Panc1 (cell line): ENCODE measurements at regions not wholly inside any gene's neighbourhood (a gene's known extent, or its start where the extent isn't known, plus 50 kb on each side); places are given as distances from the start of the nearest gene placed in this dataset.

Experiments
- ATAC-seq: fragments of 200-7000 bp; cut with Tn5 transposase; 2 replicates; pipeline ENCODE4 v1.9.1; 2020; ENCODE audit warnings: mild to moderate bottlenecking, moderate library complexity
- BruUV-seq: library from RNA; stranded (reverse); fragments of 400-500 nt; replicated peaks from 2 replicates; lab custom pipeline; 2021; lab: Mats Ljungman, UMichigan
- CTCF ChIA-PET: fragments of 300-600 bp; sonication (Branson Sonifier 250); formaldehyde crosslinking; loops from one replicate; lab custom pipeline; 2022; ENCODE audit warnings: antibody characterized with exemption; lab: Charles Lee
- POLR2A ChIA-PET: fragments of 300-600 bp; sonication (Branson Sonifier 250); formaldehyde crosslinking; loops from one replicate; lab custom pipeline; 2022; ENCODE audit warnings: antibody characterized with exemption; lab: Charles Lee
- DNase-seq: peaks from one replicate; pipeline ENCODE4 v3.0.0-alpha.2; 2010; ENCODE audit warnings: low read depth, low spot score
- H3K27ac ChIP-seq: 2 replicates; pipeline ENCODE4 v1.5.1; 2011; ENCODE audit warnings: mild to moderate bottlenecking, low read length, inconsistent platforms
- H3K27me3 ChIP-seq: fragments of 200-500 bp; sonication (Bioruptor generic); 2 replicates; pipeline ENCODE4 v1.6.0; 2014; ENCODE audit warnings: low read length, inconsistent platforms; ENCODE audit not compliant: control insufficient read depth, insufficient read depth
- H3K36me3 ChIP-seq: fragments of 200-500 bp; sonication (Bioruptor generic); 2 replicates; pipeline ENCODE4 v1.5.1; 2014; ENCODE audit warnings: inconsistent platforms, mild to moderate bottlenecking, low read length, moderate library complexity; ENCODE audit not compliant: control insufficient read depth, insufficient read depth
- H3K4me1 ChIP-seq: 2 replicates; pipeline ENCODE4 v1.5.1; 2011; ENCODE audit warnings: inconsistent platforms, mild to moderate bottlenecking, low read length, moderate library complexity; ENCODE audit not compliant: control insufficient read depth, insufficient read depth
- H3K4me3 ChIP-seq, 2 experiments: 2 replicates each; pipeline ENCODE4 v1.5.1; 2011 to 2012; ENCODE audit warnings: low read depth in 2 of 2, low read length in 2 of 2, mild to moderate bottlenecking in 2 of 2, inconsistent platforms in 1 of 2, moderate library complexity in 1 of 2
- H3K9me3 ChIP-seq: fragments of 200-500 bp; sonication (Bioruptor generic); 2 replicates; pipeline ENCODE4 v1.5.1; 2014; ENCODE audit warnings: low read depth, mild to moderate bottlenecking, inconsistent platforms, low read length, moderate library complexity; ENCODE audit not compliant: control insufficient read depth, insufficient read depth
- POLR2AphosphoS5 ChIP-seq: IDR thresholded peaks from 2 replicates; pipeline ENCODE4 v1.6.1; 2012; ENCODE audit warnings: mild to moderate bottlenecking, low read depth, low read length, moderate library complexity
- SIN3A ChIP-seq: IDR thresholded peaks from 2 replicates; pipeline ENCODE4 v1.6.1; 2012; ENCODE audit warnings: low read depth, mild to moderate bottlenecking, low read length, moderate library complexity, borderline replicate concordance; ENCODE audit not compliant: insufficient read depth
- TCF7L2 ChIP-seq: IDR thresholded peaks from 2 replicates; pipeline ENCODE4 v1.6.1; 2011; ENCODE audit warnings: mild to moderate bottlenecking, low read depth, low read length, inconsistent platforms
- in situ Hi-C: cut with HindIII; loops from 2 replicates; pipeline ENCODE4 v1.10.0; 2016; ENCODE audit warnings: low sequenced_read_pairs, low pct_unique_long_range_greater_than_20kb
- intact Hi-C: fragments of 100-400 bp; cut with micrococcal nuclease; formaldehyde crosslinking; loops from one replicate; pipeline ENCODE4 v1.10.0; 2022; ENCODE audit not compliant: unreplicated experiment
- TF ChIP-seq, protein P1 (sequence below): fragments of 450-650 bp; IDR thresholded peaks from 2 replicates; pipeline ENCODE4 v1.5.1; 2017; ENCODE audit warnings: mild to moderate bottlenecking
- TF ChIP-seq, protein P2 (sequence below), 2 experiments: IDR thresholded peaks; 2 replicates each; pipeline ENCODE4 v1.6.1; 2011 to 2012; ENCODE audit warnings: low read depth in 2 of 2, control low read depth in 1 of 2, low read length in 1 of 2, mild to moderate bottlenecking in 1 of 2, moderate library complexity in 1 of 2; ENCODE audit not compliant: insufficient read depth in 1 of 2

DNA sequence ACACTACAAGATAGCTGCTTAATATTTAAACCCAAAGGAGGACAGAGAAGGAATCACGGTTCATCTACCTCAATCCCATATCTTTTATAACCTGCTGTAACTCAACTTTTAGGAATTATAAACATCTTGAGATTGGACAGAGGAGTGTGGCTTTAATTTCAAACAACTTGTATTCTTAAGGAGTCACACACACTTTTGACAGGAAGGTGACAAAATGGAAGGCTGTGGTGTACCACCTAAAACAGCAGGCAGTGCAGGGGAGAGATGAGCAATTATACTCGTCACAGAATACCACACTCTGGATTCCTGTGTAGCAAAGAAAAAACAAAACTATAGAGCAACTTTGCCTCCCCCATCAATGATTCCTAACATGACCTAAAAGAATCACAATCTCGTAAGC is 194.8 kb downstream of the ZEB2 start:
- DNase-seq, result no peak
- CTCF ChIA-PET, result no interaction called here
- Histone ChIP-seq H3K9me3 (no peaks in the 10 kb centered on the region), H3K4me3 (no peak overlapping the region), H3K27me3 (no peaks in the 10 kb centered on the region), H3K36me3 (no peaks in the 10 kb centered on the region), H3K4me1 (peaks cover 6% of the 10 kb centered on the region), H3K27ac (no peak overlapping the region)
- no TSS peak for BruUV-seq
- in situ Hi-C loops, result no loop called here
- TF ChIP-seq, protein P1, sequence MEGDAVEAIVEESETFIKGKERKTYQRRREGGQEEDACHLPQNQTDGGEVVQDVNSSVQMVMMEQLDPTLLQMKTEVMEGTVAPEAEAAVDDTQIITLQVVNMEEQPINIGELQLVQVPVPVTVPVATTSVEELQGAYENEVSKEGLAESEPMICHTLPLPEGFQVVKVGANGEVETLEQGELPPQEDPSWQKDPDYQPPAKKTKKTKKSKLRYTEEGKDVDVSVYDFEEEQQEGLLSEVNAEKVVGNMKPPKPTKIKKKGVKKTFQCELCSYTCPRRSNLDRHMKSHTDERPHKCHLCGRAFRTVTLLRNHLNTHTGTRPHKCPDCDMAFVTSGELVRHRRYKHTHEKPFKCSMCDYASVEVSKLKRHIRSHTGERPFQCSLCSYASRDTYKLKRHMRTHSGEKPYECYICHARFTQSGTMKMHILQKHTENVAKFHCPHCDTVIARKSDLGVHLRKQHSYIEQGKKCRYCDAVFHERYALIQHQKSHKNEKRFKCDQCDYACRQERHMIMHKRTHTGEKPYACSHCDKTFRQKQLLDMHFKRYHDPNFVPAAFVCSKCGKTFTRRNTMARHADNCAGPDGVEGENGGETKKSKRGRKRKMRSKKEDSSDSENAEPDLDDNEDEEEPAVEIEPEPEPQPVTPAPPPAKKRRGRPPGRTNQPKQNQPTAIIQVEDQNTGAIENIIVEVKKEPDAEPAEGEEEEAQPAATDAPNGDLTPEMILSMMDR, result no peak
- no peak for TF ChIP-seq POLR2AphosphoS5
- TF ChIP-seq SIN3A, result no peak
- no peak for TF ChIP-seq TCF7L2
- TF ChIP-seq, protein P2, sequence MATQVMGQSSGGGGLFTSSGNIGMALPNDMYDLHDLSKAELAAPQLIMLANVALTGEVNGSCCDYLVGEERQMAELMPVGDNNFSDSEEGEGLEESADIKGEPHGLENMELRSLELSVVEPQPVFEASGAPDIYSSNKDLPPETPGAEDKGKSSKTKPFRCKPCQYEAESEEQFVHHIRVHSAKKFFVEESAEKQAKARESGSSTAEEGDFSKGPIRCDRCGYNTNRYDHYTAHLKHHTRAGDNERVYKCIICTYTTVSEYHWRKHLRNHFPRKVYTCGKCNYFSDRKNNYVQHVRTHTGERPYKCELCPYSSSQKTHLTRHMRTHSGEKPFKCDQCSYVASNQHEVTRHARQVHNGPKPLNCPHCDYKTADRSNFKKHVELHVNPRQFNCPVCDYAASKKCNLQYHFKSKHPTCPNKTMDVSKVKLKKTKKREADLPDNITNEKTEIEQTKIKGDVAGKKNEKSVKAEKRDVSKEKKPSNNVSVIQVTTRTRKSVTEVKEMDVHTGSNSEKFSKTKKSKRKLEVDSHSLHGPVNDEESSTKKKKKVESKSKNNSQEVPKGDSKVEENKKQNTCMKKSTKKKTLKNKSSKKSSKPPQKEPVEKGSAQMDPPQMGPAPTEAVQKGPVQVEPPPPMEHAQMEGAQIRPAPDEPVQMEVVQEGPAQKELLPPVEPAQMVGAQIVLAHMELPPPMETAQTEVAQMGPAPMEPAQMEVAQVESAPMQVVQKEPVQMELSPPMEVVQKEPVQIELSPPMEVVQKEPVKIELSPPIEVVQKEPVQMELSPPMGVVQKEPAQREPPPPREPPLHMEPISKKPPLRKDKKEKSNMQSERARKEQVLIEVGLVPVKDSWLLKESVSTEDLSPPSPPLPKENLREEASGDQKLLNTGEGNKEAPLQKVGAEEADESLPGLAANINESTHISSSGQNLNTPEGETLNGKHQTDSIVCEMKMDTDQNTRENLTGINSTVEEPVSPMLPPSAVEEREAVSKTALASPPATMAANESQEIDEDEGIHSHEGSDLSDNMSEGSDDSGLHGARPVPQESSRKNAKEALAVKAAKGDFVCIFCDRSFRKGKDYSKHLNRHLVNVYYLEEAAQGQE (IDR thresholded peaks at IDR 0.05; ENCODE audit: insufficient read depth in 1 of 2, low read depth in 2 of 2, low read length in 1 of 2), result no peak
- ATAC-seq, result no peak
- intact Hi-C loops, result no loop called here
- POLR2A ChIA-PET, result no interaction called here

DNA sequence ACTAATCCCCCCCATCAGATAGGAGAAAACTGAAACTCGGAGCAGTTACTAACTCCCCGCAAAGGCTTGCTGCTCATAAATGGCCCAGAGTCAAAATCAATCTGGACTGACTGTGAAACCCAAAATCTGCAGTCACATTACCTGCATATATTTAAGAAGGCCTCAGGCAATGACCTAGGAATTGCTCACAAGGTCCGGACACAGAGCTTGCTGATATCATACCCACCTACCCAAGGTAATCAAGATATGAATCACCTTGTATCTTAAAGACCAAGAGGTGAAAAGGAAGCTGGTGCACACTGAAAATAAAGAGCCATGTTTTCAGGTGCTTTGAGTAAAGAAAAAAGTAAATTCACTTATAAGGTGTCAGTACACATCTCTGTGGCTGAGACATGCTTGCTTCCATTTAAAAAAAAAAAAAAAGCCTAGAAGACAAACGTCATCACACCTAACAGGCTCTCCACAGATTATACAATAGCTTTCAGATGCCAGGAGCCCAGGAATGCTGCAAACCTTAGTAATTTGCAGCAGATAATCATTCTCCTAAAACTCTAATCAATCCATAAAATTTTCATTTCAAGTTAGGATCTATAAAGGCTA is 195.4 kb downstream of the ZEB2 start:
- Histone ChIP-seq H3K4me1 (peaks cover 6% of the 10 kb centered on the region), H3K4me3 (no peak overlapping the region), H3K27ac (no peak overlapping the region; the same call in 1 of the 2 replicates), H3K36me3 (no peaks in the 10 kb centered on the region), H3K9me3 (no peaks in the 10 kb centered on the region), H3K27me3 (no peaks in the 10 kb centered on the region)
- no TSS peak for BruUV-seq
- ATAC-seq (no peak), DNase-seq (no peak)
- CTCF ChIA-PET, result no interaction called here
- in situ Hi-C loops (no loop called here), intact Hi-C loops (no loop called here)
- POLR2A ChIA-PET, result no interaction called here
- no peak for TF ChIP-seq SIN3A
- TF ChIP-seq, protein P2 (IDR thresholded peaks at IDR 0.05; ENCODE audit: insufficient read depth in 1 of 2, low read depth in 2 of 2, low read length in 1 of 2), result no peak
- TF ChIP-seq, protein P1, result no peak
- TF ChIP-seq POLR2AphosphoS5, result no peak
- no peak for TF ChIP-seq TCF7L2
